C4-2B (cell line): ENCODE measurements at regions not wholly inside any gene's neighbourhood (a gene's known extent, or its start where the extent isn't known, plus 50 kb on each side); places are given as distances from the start of the nearest gene placed in this dataset.

ENCODE experiments used
- CTCF ChIP-seq: fragments of 450-650 bp; conservative IDR thresholded peaks from 2 replicates; pipeline ENCODE4 v1.5.1; 2017; ENCODE audit warnings: mild to moderate bottlenecking
- ZFX ChIP-seq: fragments of 450-650 bp; IDR thresholded peaks from 2 replicates; pipeline ENCODE4 v1.6.1; 2017

GRCh38 chr14:30053103-30053502 lies 125.5 kb upstream of the PRKD1 start:
- no peak for TF ChIP-seq CTCF
- TF ChIP-seq ZFX = no peak
